GM06990 (cell line): ENCODE measurements at regions not wholly inside any gene's neighbourhood (a gene's known extent, or its start where the extent isn't known, plus 50 kb on each side); places are given as distances from the start of the nearest gene placed in this dataset.

Experiments used
- DNase-seq: peaks from one replicate; pipeline ENCODE4 v3.0.0-alpha.2; 2011; ENCODE audit not compliant: insufficient read length; ENCODE audit errors: extremely low read depth
- H3K27me3 ChIP-seq: replicated peaks from 2 replicates; pipeline ENCODE4 v1.6.0; 2011; ENCODE audit warnings: low read length; ENCODE audit not compliant: control insufficient read depth, insufficient read depth
- H3K36me3 ChIP-seq: 2 replicates; pipeline ENCODE4 v1.5.1; 2011; ENCODE audit warnings: low read length; ENCODE audit not compliant: control insufficient read depth, insufficient read depth
- H3K4me3 ChIP-seq: replicated peaks from 2 replicates; pipeline ENCODE4 v1.5.1; 2011; ENCODE audit warnings: low read depth, mild to moderate bottlenecking, control low read depth, low read length
- CTCF ChIP-seq: IDR thresholded peaks from 2 replicates; pipeline ENCODE4 v1.5.1; 2011; ENCODE audit warnings: low read length, control low read depth, mild to moderate bottlenecking, inconsistent platforms; ENCODE audit not compliant: insufficient read depth, poor library complexity, severe bottlenecking

- Histone ChIP-seq H3K4me3 (no peak overlapping the region), H3K27me3 (no peaks in the 10 kb centered on the region), H3K36me3 (no peaks in the 10 kb centered on the region)
- no peak for TF ChIP-seq CTCF
- no peak for DNase-seq
Measured at GRCh38 chr18:11523804-11524203, 85.6 kb upstream of the SLC35G4 start.

- no peaks in the 10 kb centered on the region for H3K36me3 ChIP-seq
- H3K4me3 ChIP-seq: no peak overlapping the region
- H3K27me3 ChIP-seq: no peaks in the 10 kb centered on the region
- no peak for TF ChIP-seq CTCF
- no peak for DNase-seq
Measured at GRCh38 chr18:11522992-11523391, 86.4 kb upstream of the SLC35G4 start.

GRCh38 chr18:11521853-11522252 lies 87.5 kb upstream of the SLC35G4 start:
- no peak for DNase-seq
- TF ChIP-seq CTCF: no peak
- Histone ChIP-seq H3K36me3 (no peaks in the 10 kb centered on the region), H3K4me3 (no peak overlapping the region), H3K27me3 (no peaks in the 10 kb centered on the region)

GRCh38 chr18:11520536-11520935 lies 88.9 kb upstream of the SLC35G4 start:
- Histone ChIP-seq H3K36me3 (no peaks in the 10 kb centered on the region), H3K27me3 (no peaks in the 10 kb centered on the region), H3K4me3 (no peak overlapping the region)
- no peak for DNase-seq
- TF ChIP-seq CTCF: no peak

GRCh38 chr18:11518788-11519685 lies 90.4 kb upstream of the SLC35G4 start:
- no peaks in the 10 kb centered on the region for H3K27me3 ChIP-seq
- DNase-seq: peak; percentile 32

More at GRCh38 chr18:11518788-11519685, 90.4 kb upstream of the SLC35G4 start:
- no peaks in the 10 kb centered on the region for H3K36me3 ChIP-seq
- no peak overlapping the region for H3K4me3 ChIP-seq
- TF ChIP-seq CTCF: peak; percentile 90
